SK-N-SH treated with all-trans-retinoic acid at 6 μM for 48 hours (cell line): ENCODE measurements at regions not wholly inside any gene's neighbourhood (a gene's known extent, or its start where the extent isn't known, plus 50 kb on each side); places are given as distances from the start of the nearest gene placed in this dataset.

Experiments
- ATAC-seq: fragments of 200-7000 bp; cut with Tn5 transposase; 3 replicates; pipeline ENCODE4 v1.9.1; 2020; ENCODE audit warnings: mild to moderate bottlenecking, moderate library complexity
- ARNTL ChIP-seq: fragments of 450-650 bp; formaldehyde crosslinking; IDR thresholded peaks from 2 replicates; pipeline ENCODE4 v1.5.0; 2020; ENCODE audit warnings: low read depth, mild to moderate bottlenecking, moderate library complexity, borderline replicate concordance
- BACH2 ChIP-seq: fragments of 250-450 bp; sonication (Bioruptor Pico); IDR thresholded peaks from 2 replicates; pipeline ENCODE4 v1.9.0; 2021; ENCODE audit warnings: mild to moderate bottlenecking, borderline replicate concordance
- CSDC2 ChIP-seq: fragments of 250-450 bp; sonication (Bioruptor Pico); IDR thresholded peaks from 2 replicates; pipeline ENCODE4 v1.5.0; 2020; ENCODE audit warnings: mild to moderate bottlenecking, moderate library complexity
- CSRNP3 ChIP-seq: fragments of 250-450 bp; sonication (Bioruptor Pico); IDR thresholded peaks from 2 replicates; pipeline ENCODE4 v1.5.1; 2021; ENCODE audit warnings: mild to moderate bottlenecking, moderate library complexity
- ESRRG ChIP-seq: fragments of 250-450 bp; sonication (Bioruptor Pico); IDR thresholded peaks from 2 replicates; pipeline ENCODE4 v1.6.1; 2021; ENCODE audit warnings: mild to moderate bottlenecking
- GLIS3 ChIP-seq: fragments of 250-450 bp; sonication (Bioruptor Pico); IDR thresholded peaks from 2 replicates; pipeline ENCODE4 v1.5.0; 2020; ENCODE audit warnings: mild to moderate bottlenecking, moderate library complexity
- ISL1 ChIP-seq: fragments of 250-450 bp; sonication (Bioruptor Pico); IDR thresholded peaks from 2 replicates; pipeline ENCODE4 v2.1.2; 2022; ENCODE audit warnings: mild to moderate bottlenecking, moderate library complexity
- OSR1 ChIP-seq: fragments of 250-450 bp; sonication (Bioruptor Pico); IDR thresholded peaks from 2 replicates; pipeline ENCODE4 v1.8.0; 2022; ENCODE audit warnings: moderate library complexity, mild to moderate bottlenecking, inconsistent platforms
- PATZ1 ChIP-seq: fragments of 250-450 bp; sonication (Bioruptor Pico); IDR thresholded peaks from 2 replicates; pipeline ENCODE4 v1.8.0; 2020; ENCODE audit warnings: mild to moderate bottlenecking, moderate library complexity, borderline replicate concordance
- POU6F1 ChIP-seq: fragments of 250-450 bp; sonication (Bioruptor Pico); IDR thresholded peaks from 2 replicates; pipeline ENCODE4 v1.8.0; 2021; ENCODE audit warnings: low read depth, mild to moderate bottlenecking, moderate library complexity, borderline replicate concordance
- PPARA ChIP-seq: fragments of 250-450 bp; sonication (Bioruptor Pico); IDR thresholded peaks from 2 replicates; pipeline ENCODE4 v1.5.0; 2020; ENCODE audit warnings: mild to moderate bottlenecking, borderline replicate concordance
- RARB ChIP-seq: fragments of 250-450 bp; sonication (Bioruptor Pico); IDR thresholded peaks from 2 replicates; pipeline ENCODE4 v1.8.0; 2021; ENCODE audit warnings: mild to moderate bottlenecking, moderate library complexity
- SNAI2 ChIP-seq: fragments of 250-450 bp; sonication (Bioruptor Pico); IDR thresholded peaks from 2 replicates; pipeline ENCODE4 v1.5.0; 2020; ENCODE audit warnings: mild to moderate bottlenecking, moderate library complexity
- TCF4 ChIP-seq: fragments of 250-450 bp; sonication (Bioruptor Pico); IDR thresholded peaks from 2 replicates; pipeline ENCODE4 v1.8.0; 2021; ENCODE audit warnings: mild to moderate bottlenecking, moderate library complexity, borderline replicate concordance
- TOX ChIP-seq: fragments of 250-450 bp; sonication (Bioruptor Pico); IDR thresholded peaks from 2 replicates; pipeline ENCODE4 v1.8.0; 2021; ENCODE audit warnings: mild to moderate bottlenecking, moderate library complexity, borderline replicate concordance
- TSHZ2 ChIP-seq: fragments of 250-450 bp; sonication (Bioruptor Pico); IDR thresholded peaks from 2 replicates; pipeline ENCODE4 v1.5.0; 2020; ENCODE audit warnings: mild to moderate bottlenecking, moderate library complexity
- ZC3H10 ChIP-seq: fragments of 250-450 bp; sonication (Bioruptor Pico); IDR thresholded peaks from 2 replicates; pipeline ENCODE4 v1.5.1; 2021; ENCODE audit warnings: mild to moderate bottlenecking, moderate library complexity
- ZFP3 ChIP-seq: fragments of 250-450 bp; sonication (Bioruptor Pico); IDR thresholded peaks from 2 replicates; pipeline ENCODE4 v1.5.0; 2020; ENCODE audit warnings: mild to moderate bottlenecking, moderate library complexity
- ZFP30 ChIP-seq: fragments of 450-650 bp; formaldehyde crosslinking; IDR thresholded peaks from 2 replicates; pipeline ENCODE4 v1.5.0; 2022; ENCODE audit warnings: mild to moderate bottlenecking, moderate library complexity
- ZNF565 ChIP-seq: fragments of 450-650 bp; formaldehyde crosslinking; conservative IDR thresholded peaks from 2 replicates; pipeline ENCODE4 v1.5.0; 2020; ENCODE audit warnings: low read depth, mild to moderate bottlenecking, moderate library complexity
- ZNF8 ChIP-seq: fragments of 450-650 bp; formaldehyde crosslinking; IDR thresholded peaks from 2 replicates; pipeline ENCODE4 v1.5.0; 2020; ENCODE audit warnings: mild to moderate bottlenecking, moderate library complexity

GRCh38 chr14:101247842-101248725 is 313.2 kb upstream of the DIO3 start:
- no peak for ATAC-seq
- TF ChIP-seq ISL1 (no peak), OSR1 (CRISPR knock-in tag) (no peak), POU6F1 (CRISPR knock-in tag) (no peak), CSDC2 (CRISPR knock-in tag) (no peak), TOX (CRISPR knock-in tag) (no peak), RARB (CRISPR knock-in tag) (no peak), ESRRG (no peak), PATZ1 (no peak), TSHZ2 (CRISPR knock-in tag) (no peak), SNAI2 (CRISPR knock-in tag) (no peak), BACH2 (CRISPR knock-in tag) (no peak), ARNTL (CRISPR knock-in tag) (no peak), TCF4 (CRISPR knock-in tag) (no peak), PPARA (CRISPR knock-in tag) (no peak), GLIS3 (CRISPR knock-in tag) (no peak), CSRNP3 (CRISPR knock-in tag) (no peak), ZNF565 (CRISPR knock-in tag) (no peak), ZNF8 (CRISPR knock-in tag) (no peak)

- TF ChIP-seq ZC3H10 (CRISPR knock-in tag) (no peak), CSRNP3 (CRISPR knock-in tag) (no peak), TOX (CRISPR knock-in tag) (no peak), RARB (CRISPR knock-in tag) (no peak), OSR1 (CRISPR knock-in tag) (no peak), ESRRG (no peak), PPARA (CRISPR knock-in tag) (no peak), ZFP30 (no peak), ZFP3 (CRISPR knock-in tag) (no peak), POU6F1 (CRISPR knock-in tag) (no peak)
- no peak for ATAC-seq
Measured at GRCh38 chr14:101248840-101249675, 312.2 kb upstream of the DIO3 start.
